ENCODE measurements at regions not wholly inside any gene's neighbourhood (a gene's known extent, or its start where the extent isn't known, plus 50 kb on each side); places are given as distances from the start of the nearest gene placed in this dataset.

DNA sequence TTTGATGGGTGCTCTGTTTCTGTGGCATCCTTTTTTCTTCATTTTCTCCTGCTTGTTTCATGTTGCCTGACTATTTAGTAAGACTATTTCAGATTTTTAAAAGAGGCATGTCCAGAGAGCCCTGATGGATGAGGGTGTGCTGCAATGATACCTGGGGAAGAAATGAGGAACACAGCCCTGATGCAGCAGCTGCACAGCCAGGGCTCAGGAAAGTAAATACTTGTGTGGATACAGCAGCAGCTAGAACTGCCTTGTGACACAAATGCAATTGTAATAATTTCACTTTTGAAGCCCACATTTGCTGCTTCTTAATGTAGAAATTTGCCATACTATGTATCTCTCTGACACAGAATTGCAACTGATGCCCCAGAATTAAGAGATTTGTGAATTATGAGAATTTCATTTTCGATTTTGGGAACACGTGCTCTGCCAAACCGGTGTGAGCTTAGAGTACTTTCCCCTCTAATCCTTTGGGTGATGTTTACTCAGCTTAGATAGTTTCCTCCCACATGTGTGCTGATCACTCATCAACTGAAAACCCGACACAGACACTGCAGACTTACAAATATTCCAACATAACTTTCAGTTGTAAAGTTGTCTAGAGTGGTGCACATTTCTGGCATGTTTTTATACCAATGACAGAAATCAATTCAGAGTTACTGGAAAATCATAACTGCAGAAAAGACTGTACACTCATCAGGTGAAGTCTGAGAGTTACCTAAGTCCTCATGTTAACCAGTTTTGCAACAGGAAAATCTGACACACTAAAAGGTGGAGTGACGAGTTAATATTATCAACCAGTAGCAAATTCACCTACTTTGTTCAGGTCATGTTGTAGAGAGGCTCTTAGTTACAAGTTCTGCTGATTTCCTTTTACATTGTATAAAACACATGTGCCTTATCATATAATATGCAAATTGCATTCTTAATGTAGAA is 383.4 kb downstream of the CBLN2 start:
- TF ChIP-seq, protein P1, sequence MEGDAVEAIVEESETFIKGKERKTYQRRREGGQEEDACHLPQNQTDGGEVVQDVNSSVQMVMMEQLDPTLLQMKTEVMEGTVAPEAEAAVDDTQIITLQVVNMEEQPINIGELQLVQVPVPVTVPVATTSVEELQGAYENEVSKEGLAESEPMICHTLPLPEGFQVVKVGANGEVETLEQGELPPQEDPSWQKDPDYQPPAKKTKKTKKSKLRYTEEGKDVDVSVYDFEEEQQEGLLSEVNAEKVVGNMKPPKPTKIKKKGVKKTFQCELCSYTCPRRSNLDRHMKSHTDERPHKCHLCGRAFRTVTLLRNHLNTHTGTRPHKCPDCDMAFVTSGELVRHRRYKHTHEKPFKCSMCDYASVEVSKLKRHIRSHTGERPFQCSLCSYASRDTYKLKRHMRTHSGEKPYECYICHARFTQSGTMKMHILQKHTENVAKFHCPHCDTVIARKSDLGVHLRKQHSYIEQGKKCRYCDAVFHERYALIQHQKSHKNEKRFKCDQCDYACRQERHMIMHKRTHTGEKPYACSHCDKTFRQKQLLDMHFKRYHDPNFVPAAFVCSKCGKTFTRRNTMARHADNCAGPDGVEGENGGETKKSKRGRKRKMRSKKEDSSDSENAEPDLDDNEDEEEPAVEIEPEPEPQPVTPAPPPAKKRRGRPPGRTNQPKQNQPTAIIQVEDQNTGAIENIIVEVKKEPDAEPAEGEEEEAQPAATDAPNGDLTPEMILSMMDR (IDR thresholded peaks at IDR 0.05): no peak
- no peak for TF ChIP-seq EP300 (IDR thresholded peaks at IDR 0.05)

All from suprapubic skin (tissue), 3 donors.